HG03064 (cell line): ENCODE measurements at regions not wholly inside any gene's neighbourhood (a gene's known extent, or its start where the extent isn't known, plus 50 kb on each side); places are given as distances from the start of the nearest gene placed in this dataset.

ENCODE experiments used
- ATAC-seq: cut with Tn5 transposase; IDR thresholded peaks from one replicate; pipeline ENCODE4 v1.9.1; 2021; ENCODE audit warnings: low read depth; ENCODE audit not compliant: unreplicated experiment

GRCh38 chr1:163013826-163014600, 55.1 kb upstream of the RGS4 start:
- ATAC-seq: no peak

DNA sequence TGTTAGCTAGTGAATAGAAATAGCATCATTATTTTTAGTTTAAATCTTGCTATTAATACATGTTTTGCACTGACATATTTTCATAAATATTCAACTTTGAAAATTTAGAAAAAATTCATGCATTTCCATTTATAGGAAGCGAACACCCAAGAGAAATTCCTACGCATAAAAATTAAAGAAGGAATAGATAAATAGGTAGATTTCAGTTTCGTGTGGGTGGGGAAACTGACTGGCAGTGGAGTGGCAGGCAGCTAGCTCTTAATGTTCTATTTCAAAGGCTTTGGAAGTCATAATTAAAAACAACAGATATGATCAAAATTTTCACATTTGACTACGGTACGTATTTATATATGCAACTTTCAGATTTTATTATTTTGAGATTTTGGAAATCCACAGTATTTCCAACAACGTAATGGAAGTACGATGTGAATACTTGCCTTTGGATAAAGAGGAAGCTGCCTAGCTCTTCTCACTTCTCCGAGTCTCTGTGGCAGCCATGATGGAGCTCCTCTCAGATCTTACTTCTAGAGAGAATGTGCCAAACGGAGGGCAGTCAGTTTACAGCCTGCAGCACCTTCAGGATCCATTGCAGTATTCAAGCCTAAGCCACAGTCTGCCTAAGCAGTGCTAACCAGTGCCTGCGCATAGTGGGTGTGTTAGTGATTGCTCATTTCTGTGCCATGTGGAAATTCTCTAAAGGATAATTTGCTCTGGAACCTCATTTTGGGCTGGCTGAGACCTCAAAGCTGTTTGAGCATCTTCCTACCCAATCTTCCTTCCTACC, 62.9 kb upstream of the RGS4 start:
- no peak for ATAC-seq

GRCh38 chr1:162997499-162998285, 71.5 kb upstream of the RGS4 start:
- ATAC-seq: no peak

DNA sequence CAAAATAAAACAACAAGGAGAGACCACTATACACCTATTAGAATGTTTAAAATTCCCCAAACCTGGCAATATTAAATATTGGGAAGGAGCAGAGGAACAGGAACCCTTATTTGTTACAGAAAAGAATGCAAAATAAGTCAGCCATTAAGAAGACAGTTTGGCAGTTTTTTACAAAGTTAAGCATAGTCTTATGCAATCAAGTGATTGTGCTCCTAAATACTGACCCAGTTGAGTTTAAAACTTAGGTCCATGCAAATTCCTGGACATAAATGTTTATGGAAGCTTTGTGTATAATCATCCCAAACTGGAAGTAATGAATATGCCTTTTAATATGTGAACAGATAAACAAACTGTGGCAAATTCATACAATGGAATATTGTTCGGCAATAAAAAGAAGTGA, 72.9 kb upstream of the RGS4 start:
- no peak for ATAC-seq

GRCh38 chr1:162994921-162995320, 74.2 kb upstream of the RGS4 start:
- ATAC-seq: no peak

GRCh38 chr1:162993846-162994245, 75.3 kb upstream of the RGS4 start:
- ATAC-seq: no peak

DNA sequence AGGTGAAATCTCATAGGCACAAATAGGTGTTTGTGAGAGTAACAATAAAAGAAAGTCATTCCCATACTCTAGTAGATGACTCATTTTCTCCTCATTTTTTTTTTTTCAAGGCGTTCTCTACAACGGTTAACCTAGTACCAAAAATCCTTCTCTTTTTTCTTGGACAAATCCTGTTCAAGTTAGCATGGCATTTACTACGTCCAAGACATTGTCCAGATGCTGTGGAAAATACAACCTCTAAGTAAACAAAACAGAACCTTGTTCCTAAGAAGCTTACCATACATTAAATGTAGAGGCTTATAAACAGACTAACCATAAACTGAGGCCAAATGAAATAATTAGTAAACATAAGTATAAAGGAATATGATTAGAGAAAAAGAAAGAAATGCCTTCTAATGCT, 76.2 kb upstream of the RGS4 start:
- ATAC-seq: no peak

DNA sequence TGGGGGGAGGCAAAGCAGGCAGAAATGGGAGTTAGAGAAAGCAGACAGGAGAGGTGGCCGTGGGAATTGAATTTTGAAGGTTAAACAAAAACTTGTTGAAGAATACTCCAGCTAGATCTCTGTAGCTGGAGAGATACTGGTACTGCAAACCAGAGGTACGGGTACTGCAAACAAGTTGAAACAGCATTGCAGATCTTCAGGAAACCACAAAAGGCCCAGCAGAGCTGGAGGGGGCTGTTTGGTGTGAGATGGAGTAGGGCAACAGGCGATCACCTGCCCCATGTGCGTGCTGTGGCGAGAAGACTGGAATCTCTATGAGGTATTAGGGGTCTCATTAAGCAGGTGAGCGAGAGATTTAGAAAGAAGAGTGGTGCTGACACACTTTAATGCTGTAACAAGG, 77.7 kb upstream of the RGS4 start:
- no peak for ATAC-seq

GRCh38 chr1:162990665-162991064, 78.5 kb upstream of the RGS4 start:
- ATAC-seq: no peak

DNA sequence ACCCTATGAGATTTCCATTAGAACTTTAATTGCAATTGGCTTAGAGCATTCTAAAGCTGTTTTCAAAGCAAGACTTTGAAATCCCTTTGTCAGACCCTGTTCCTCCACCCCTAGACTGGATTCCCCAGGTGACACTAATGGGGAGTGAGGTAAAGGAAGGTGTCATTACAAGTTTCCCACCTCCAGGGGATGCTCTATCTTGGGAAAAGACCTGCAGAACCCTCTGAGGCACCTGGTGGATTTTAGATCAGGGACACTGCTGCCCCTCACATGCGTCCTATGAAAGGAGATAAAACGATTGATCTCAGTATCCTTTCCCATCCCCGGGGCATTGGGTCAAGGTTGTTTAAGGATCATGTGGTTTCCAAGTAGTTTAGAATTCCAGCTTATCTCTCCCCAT, 80.3 kb upstream of the RGS4 start:
- no peak for ATAC-seq

GRCh38 chr1:162987866-162988265, 81.3 kb upstream of the RGS4 start:
- no peak for ATAC-seq

GRCh38 chr1:162985816-162986435, 83.2 kb upstream of the RGS4 start:
- no peak for ATAC-seq

DNA sequence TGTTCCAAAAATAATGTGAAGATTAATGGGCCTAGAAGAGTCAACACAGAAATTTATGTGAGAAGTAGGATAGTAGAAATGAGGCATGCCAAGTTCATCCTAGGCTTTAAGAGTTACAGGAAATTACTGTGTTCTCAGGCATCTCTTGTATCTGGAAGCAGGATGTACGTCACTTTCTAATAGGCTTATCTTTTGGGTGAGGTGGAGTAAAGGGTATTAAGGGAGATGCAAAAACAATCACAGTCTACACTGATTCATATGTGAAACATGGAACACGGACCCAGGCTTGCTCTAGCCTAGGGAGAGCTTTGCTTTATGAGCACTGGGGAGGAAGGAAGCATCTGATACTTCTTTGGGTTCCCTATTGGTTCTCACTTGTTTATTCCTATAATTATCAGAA, 84.5 kb upstream of the RGS4 start:
- no peak for ATAC-seq

DNA sequence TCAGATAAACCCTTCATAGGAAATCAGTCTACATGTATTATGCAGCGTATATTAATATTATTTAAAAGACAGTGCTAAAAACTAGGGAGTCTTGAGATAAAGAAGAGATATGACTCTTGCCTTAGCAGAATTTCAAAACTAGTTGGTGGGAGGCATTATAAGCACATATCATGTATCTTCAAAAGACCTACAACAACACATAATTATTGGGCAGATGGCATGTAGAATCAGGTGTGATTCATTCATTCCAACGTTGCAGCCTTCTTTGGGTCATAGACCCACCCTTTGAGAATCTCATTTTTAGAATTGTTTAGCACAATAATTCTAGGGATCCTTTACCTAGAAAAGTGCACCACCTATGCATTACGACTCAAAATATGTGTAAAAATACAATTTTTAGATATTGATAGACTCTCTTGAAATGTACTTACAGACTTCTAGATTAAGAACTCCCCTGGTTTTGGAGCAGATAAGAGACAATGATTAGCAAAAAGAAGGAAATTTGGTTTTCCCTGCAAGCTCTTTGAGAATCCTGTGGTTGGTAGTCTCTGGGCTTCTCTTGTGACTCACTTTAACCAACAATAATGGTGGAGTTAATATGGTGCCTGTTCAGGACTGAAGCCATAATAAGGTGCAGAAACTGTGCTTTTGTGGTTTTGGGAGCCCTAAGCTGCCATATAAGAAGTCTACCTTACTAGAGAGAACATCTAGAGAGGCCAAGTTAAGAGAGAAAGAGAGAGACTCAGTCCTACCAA, 85.3 kb upstream of the RGS4 start:
- no peak for ATAC-seq

GRCh38 chr1:162982364-162982763, 86.8 kb upstream of the RGS4 start:
- ATAC-seq: no peak

- ATAC-seq: no peak
These were observed 91.1 kb upstream of the RGS4 start for GRCh38 chr1:162977944-162978568.

DNA sequence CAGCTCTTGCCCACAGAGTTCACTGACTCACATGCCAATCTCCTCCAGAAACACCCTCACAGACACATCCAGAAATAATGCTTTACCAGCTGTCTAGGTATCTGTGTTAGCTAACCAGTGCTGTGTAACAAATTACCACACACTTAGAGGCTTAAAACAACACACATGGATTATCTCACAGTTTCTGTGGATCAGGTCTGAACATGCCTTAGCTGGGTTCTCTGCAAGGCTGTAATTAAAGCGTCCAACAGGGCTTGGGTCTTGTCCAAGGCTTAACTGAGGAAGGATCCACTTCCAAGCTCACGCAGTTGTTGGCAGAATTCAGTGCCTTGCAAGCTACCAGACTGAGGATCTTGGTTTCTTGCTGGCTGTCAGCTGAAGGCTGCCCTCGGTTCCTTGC, 92.5 kb upstream of the RGS4 start:
- no peak for ATAC-seq

DNA sequence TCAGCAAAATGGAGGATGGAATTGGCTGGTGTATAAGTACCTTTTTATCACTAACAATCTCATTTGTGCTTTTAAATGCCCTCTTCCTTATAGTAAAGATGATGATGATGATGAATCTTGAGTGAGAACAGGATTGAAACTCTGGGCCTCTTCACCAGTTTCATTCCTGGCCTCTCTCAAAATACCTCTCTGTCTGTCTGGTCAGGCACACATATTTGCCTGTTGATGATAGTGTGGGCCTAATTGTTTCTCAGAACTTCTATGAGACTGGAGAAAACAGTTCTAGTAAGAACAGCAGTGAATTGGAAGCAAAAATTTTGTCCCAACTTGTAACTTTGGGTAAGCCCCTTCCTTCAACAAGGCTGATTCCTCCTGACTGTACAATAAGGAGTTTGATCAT, 94.4 kb upstream of the RGS4 start:
- no peak for ATAC-seq

- ATAC-seq: no peak
These were observed 95.8 kb upstream of the RGS4 start for GRCh38 chr1:162973381-162973795.

- ATAC-seq: no peak
These were observed 96.4 kb upstream of the RGS4 start for GRCh38 chr1:162972773-162973172.
